Gastroesophageal sphincter (tissue), 3 donors: ENCODE measurements at regions not wholly inside any gene's neighbourhood (a gene's known extent, or its start where the extent isn't known, plus 50 kb on each side); places are given as distances from the start of the nearest gene placed in this dataset.

Source experiments
- CTCF ChIP-seq, 4 experiments: fragments of 200-600 bp in 2 of 4; fragments of 450-650 bp in 2 of 4; sonication (generic) in 1 of 4; IDR thresholded peaks; one replicate each; pipeline ENCODE4 v1.5.1; 2017 to 2019; ENCODE audit warnings: antibody characterized with exemption in 4 of 4, mild to moderate bottlenecking in 2 of 4, moderate library complexity in 2 of 4
- EP300 ChIP-seq: sonication (generic); formaldehyde crosslinking; IDR thresholded peaks from one replicate; pipeline ENCODE4 v1.6.1; 2017; ENCODE audit warnings: antibody characterized with exemption, mild to moderate bottlenecking
- POLR2A ChIP-seq, 2 donors: fragments of 450-650 bp; IDR thresholded peaks; one replicate each; pipeline ENCODE4 v1.6.1; 2017; ENCODE audit warnings: antibody characterized with exemption in 2 of 2, mild to moderate bottlenecking in 2 of 2, moderate library complexity in 1 of 2
- POLR2AphosphoS5 ChIP-seq: sonication (generic); formaldehyde crosslinking; IDR thresholded peaks from one replicate; pipeline ENCODE4 v1.6.1; 2017; ENCODE audit warnings: antibody characterized with exemption

- TF ChIP-seq CTCF (IDR thresholded peaks at IDR 0.05): no peak
- no peak for TF ChIP-seq POLR2A (IDR thresholded peaks at IDR 0.05)
- TF ChIP-seq POLR2AphosphoS5: no peak
- no peak for TF ChIP-seq EP300
Measured at GRCh38 chr21:41558842-41559241, 50.9 kb upstream of the TMPRSS2 start.
